ENCODE measurements at regions not wholly inside any gene's neighbourhood (a gene's known extent, or its start where the extent isn't known, plus 50 kb on each side); places are given as distances from the start of the nearest gene placed in this dataset.
"Not testable (repeated sequence)": the region's sequence is repeated elsewhere in the genome, so short reads cannot be mapped to it uniquely, and the experiment has no call there.

- Mint-ChIP-seq H3K4me3 (no peak overlapping the region), H3K27me3 (ENCODE audit: low read depth, poor library complexity) (no peaks in the 10 kb centered on the region), H3K27ac (no peak overlapping the region), H3K36me3 (ENCODE audit: low read depth) (peaks cover 8% of the 10 kb centered on the region), H3K4me1 (peaks cover 27% of the 10 kb centered on the region), H3K9me3 (peaks cover 22% of the 10 kb centered on the region)
- no peak for DNase-seq
- no peak for TF ChIP-seq CTCF (IDR thresholded peaks at IDR 0.05)
Measured at GRCh38 chr11:82505379-82505778, 228.3 kb downstream of the FAM181B start.

- not testable (repeated sequence) for H3K27me3 Mint-ChIP-seq (ENCODE audit: low read depth, poor library complexity); H3K4me1 Mint-ChIP-seq; H3K36me3 Mint-ChIP-seq (ENCODE audit: low read depth); DNase-seq; H3K4me3 Mint-ChIP-seq; H3K27ac Mint-ChIP-seq
- H3K9me3 Mint-ChIP-seq: peaks cover 27% of the 10 kb centered on the region
Measured at GRCh38 chr11:82501174-82501573, 232.5 kb downstream of the FAM181B start.

- Mint-ChIP-seq H3K36me3 (ENCODE audit: low read depth) (no peaks in the 10 kb centered on the region), H3K9me3 (peaks cover 33% of the 10 kb centered on the region)
- peak; percentile 9 for DNase-seq
Measured at GRCh38 chr11:82494988-82495432, 238.7 kb downstream of the FAM181B start.

GRCh38 chr11:82474876-82475275 lies 258.8 kb downstream of the FAM181B start:
- no peaks in the 10 kb centered on the region for H3K9me3 Mint-ChIP-seq
- no peaks in the 10 kb centered on the region for H3K27me3 Mint-ChIP-seq (ENCODE audit: low read depth, poor library complexity)
- no peak overlapping the region for H3K27ac Mint-ChIP-seq
- DNase-seq: no peak
- no peak for TF ChIP-seq CTCF (IDR thresholded peaks at IDR 0.05)
- no peaks in the 10 kb centered on the region for H3K4me1 Mint-ChIP-seq
- H3K4me3 Mint-ChIP-seq: no peak overlapping the region
- no peaks in the 10 kb centered on the region for H3K36me3 Mint-ChIP-seq (ENCODE audit: low read depth)

More at GRCh38 chr11:82494988-82495432, 238.7 kb downstream of the FAM181B start:
- Mint-ChIP-seq H3K4me3 (no peak overlapping the region), H3K27me3 (ENCODE audit: low read depth, poor library complexity) (peaks cover 3% of the 10 kb centered on the region), H3K4me1 (no peaks in the 10 kb centered on the region), H3K27ac (no peak overlapping the region)
- TF ChIP-seq CTCF (IDR thresholded peaks at IDR 0.05): peak; percentile 46

- H3K4me1 Mint-ChIP-seq: peaks cover 14% of the 10 kb centered on the region
- no peaks in the 10 kb centered on the region for H3K27me3 Mint-ChIP-seq (ENCODE audit: low read depth, poor library complexity)
- no peak overlapping the region for H3K27ac Mint-ChIP-seq
- no peaks in the 10 kb centered on the region for H3K36me3 Mint-ChIP-seq (ENCODE audit: low read depth)
- H3K4me3 Mint-ChIP-seq: no peak overlapping the region
- H3K9me3 Mint-ChIP-seq: no peaks in the 10 kb centered on the region
- no peak for TF ChIP-seq CTCF (IDR thresholded peaks at IDR 0.05)
- DNase-seq: no peak
Measured at GRCh38 chr11:82465481-82465880, 268.2 kb downstream of the FAM181B start.

GRCh38 chr11:82462608-82463242 lies 270.9 kb downstream of the FAM181B start:
- Mint-ChIP-seq H3K36me3 (ENCODE audit: low read depth) (no peaks in the 10 kb centered on the region), H3K27ac (no peak overlapping the region), H3K27me3 (ENCODE audit: low read depth, poor library complexity) (peaks cover 4% of the 10 kb centered on the region), H3K4me1 (peaks cover 23% of the 10 kb centered on the region), H3K9me3 (no peaks in the 10 kb centered on the region), H3K4me3 (no peak overlapping the region)
- no peak for TF ChIP-seq CTCF (IDR thresholded peaks at IDR 0.05)
- DNase-seq: no peak

Data from nephron progenitor cell (in vitro differentiated cells).